Suprapubic skin (tissue), 4 donors: ENCODE measurements at regions not wholly inside any gene's neighbourhood (a gene's known extent, or its start where the extent isn't known, plus 50 kb on each side); places are given as distances from the start of the nearest gene placed in this dataset.

Experiments used
- DNase-seq, 2 donors: peaks; one replicate each; pipeline ENCODE4 v3.0.0-alpha.2; 2019; ENCODE audit warnings: low spot score in 2 of 2
- H3K27ac ChIP-seq: fragments of 200-600 bp; sonication (generic); one replicate; pipeline ENCODE4 v1.5.1; 2019
- H3K27me3 ChIP-seq: fragments of 200-600 bp; sonication (generic); one replicate; pipeline ENCODE4 v1.5.1; 2019
- H3K36me3 ChIP-seq: fragments of 200-600 bp; sonication (generic); one replicate; pipeline ENCODE4 v1.5.1; 2019
- H3K4me1 ChIP-seq: fragments of 200-600 bp; sonication (generic); one replicate; pipeline ENCODE4 v1.5.1; 2019
- H3K4me3 ChIP-seq: fragments of 200-600 bp; sonication (generic); one replicate; pipeline ENCODE4 v1.5.1; 2019; ENCODE audit warnings: mild to moderate bottlenecking
- H3K9me3 ChIP-seq: fragments of 200-600 bp; sonication (generic); one replicate; pipeline ENCODE4 v1.5.1; 2019
- CTCF ChIP-seq, 2 donors: fragments of 200-600 bp in 1 of 2; fragments of 450-650 bp in 1 of 2; sonication (generic) in 1 of 2; IDR thresholded peaks; one replicate each; pipeline ENCODE4 v1.5.1; 2016 to 2019; ENCODE audit warnings: antibody characterized with exemption in 2 of 2, mild to moderate bottlenecking in 1 of 2, moderate library complexity in 1 of 2
- EP300 ChIP-seq: sonication (generic); formaldehyde crosslinking; IDR thresholded peaks from one replicate; pipeline ENCODE4 v1.6.1; 2017; ENCODE audit warnings: antibody characterized with exemption
- POLR2A ChIP-seq, 2 donors: fragments of 450-650 bp; IDR thresholded peaks; one replicate each; pipeline ENCODE4 v1.6.1; 2017; ENCODE audit warnings: antibody characterized with exemption in 2 of 2, mild to moderate bottlenecking in 2 of 2, moderate library complexity in 2 of 2
- POLR2AphosphoS5 ChIP-seq, 3 donors: sonication (generic); formaldehyde crosslinking; IDR thresholded peaks; one replicate each; pipeline ENCODE4 v1.6.1; 2017; ENCODE audit warnings: antibody characterized with exemption in 3 of 3
- WGBS: methylation state at CpG from one replicate; pipeline ENCODE4 v1.1.5; 2018; 5-methylcytosine and 5-hydroxymethylcytosine counted together

- peaks cover 27% of the 10 kb centered on the region for H3K4me1 ChIP-seq
- no peaks in the 10 kb centered on the region for H3K36me3 ChIP-seq
- TF ChIP-seq POLR2A (IDR thresholded peaks at IDR 0.05) = no peak
- no peak for TF ChIP-seq POLR2AphosphoS5 (IDR thresholded peaks at IDR 0.05)
- TF ChIP-seq EP300 = no peak
- no peak for TF ChIP-seq CTCF (IDR thresholded peaks at IDR 0.05)
- no peaks in the 10 kb centered on the region for H3K27me3 ChIP-seq
- H3K4me3 ChIP-seq = no peak overlapping the region
- peak overlapping the region; percentile 12 for H3K27ac ChIP-seq
- WGBS = 95% methylated on average over 10 of the region's 10 CpGs
- no peak for DNase-seq
- no peaks in the 10 kb centered on the region for H3K9me3 ChIP-seq
These were observed 197.5 kb upstream of the BCL6 start for GRCh38 chr3:187942658-187943241.

GRCh38 chr3:187943677-187944389, 198.6 kb upstream of the BCL6 start:
- WGBS = 35% methylated on average over 7 of the region's 7 CpGs
- no peak for TF ChIP-seq POLR2AphosphoS5 (IDR thresholded peaks at IDR 0.05)
- Histone ChIP-seq H3K4me1 (peaks cover 27% of the 10 kb centered on the region), H3K9me3 (no peaks in the 10 kb centered on the region), H3K27ac (peak overlapping the region; percentile 65), H3K36me3 (no peaks in the 10 kb centered on the region), H3K4me3 (no peak overlapping the region), H3K27me3 (no peaks in the 10 kb centered on the region)
- no peak for DNase-seq

GRCh38 chr3:187944390-187945179, 199.3 kb upstream of the BCL6 start:
- Histone ChIP-seq H3K4me3 (no peak overlapping the region), H3K36me3 (no peaks in the 10 kb centered on the region), H3K4me1 (peaks cover 27% of the 10 kb centered on the region), H3K9me3 (no peaks in the 10 kb centered on the region), H3K27ac (peak overlapping the region; percentile 65), H3K27me3 (no peaks in the 10 kb centered on the region)
- TF ChIP-seq EP300 (no peak), POLR2AphosphoS5 (IDR thresholded peaks at IDR 0.05) (no peak), POLR2A (IDR thresholded peaks at IDR 0.05) (no peak)
- DNase-seq = no peak
- 60% methylated on average over 10 of the region's 10 CpGs for WGBS

DNA sequence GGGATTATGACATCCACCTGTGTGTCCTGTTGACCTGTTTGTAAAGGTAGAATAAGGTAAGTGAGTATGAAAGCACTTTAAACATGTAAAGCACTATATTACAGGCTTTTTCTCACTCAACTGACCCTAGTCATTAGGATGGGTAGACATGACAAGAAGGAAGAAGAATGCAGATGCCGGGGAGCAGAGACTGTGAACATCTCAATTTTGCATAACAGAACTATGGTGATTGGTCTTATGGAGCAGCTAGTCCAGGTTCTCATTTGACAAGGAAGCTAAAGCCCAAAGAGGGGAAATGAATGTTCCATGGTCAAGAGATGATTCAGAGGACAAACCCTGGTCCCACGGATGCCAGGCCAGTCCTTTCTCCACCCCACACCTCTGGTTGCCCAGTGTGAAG, 200.1 kb upstream of the BCL6 start:
- H3K27me3 ChIP-seq = no peaks in the 10 kb centered on the region
- no peak for DNase-seq
- no peak overlapping the region for H3K27ac ChIP-seq
- 75% methylated on average over 2 of the region's 2 CpGs for WGBS
- no peaks in the 10 kb centered on the region for H3K9me3 ChIP-seq
- no peak for TF ChIP-seq POLR2A (IDR thresholded peaks at IDR 0.05)
- no peak for TF ChIP-seq EP300
- no peak for TF ChIP-seq POLR2AphosphoS5 (IDR thresholded peaks at IDR 0.05)
- no peak for TF ChIP-seq CTCF (IDR thresholded peaks at IDR 0.05)
- H3K36me3 ChIP-seq = no peaks in the 10 kb centered on the region
- peaks cover 27% of the 10 kb centered on the region for H3K4me1 ChIP-seq
- no peak overlapping the region for H3K4me3 ChIP-seq

DNA sequence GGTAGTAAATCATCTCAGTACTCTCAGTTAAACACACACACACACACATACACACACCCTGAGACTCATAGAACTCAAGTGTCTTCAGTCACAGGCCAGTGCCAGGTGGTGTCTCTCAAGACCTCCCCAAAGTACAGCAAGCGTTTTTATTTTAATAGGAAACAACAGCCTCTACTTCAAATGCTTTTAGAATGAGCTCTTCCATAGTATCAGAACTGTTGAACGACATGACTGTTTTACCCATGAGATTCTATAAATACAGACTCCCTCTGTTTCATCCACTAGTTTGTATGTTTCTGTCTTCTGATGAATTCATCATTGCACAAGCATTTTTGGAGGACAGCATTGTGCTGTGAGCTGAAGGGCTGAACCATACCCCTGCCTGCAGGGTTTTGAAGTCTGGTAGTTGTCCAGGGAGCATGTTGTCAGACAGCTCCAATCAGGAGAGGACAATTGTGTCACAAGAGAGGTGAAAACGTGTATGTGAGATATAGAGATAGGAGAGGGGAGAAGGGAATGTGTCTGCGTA, 201.0 kb upstream of the BCL6 start:
- WGBS = 48% methylated on average over 4 of the region's 4 CpGs
- no peaks in the 10 kb centered on the region for H3K9me3 ChIP-seq
- TF ChIP-seq CTCF (IDR thresholded peaks at IDR 0.05) = no peak
- no peak for TF ChIP-seq EP300
- peak in 1 of 3 donors; percentile 53 for TF ChIP-seq POLR2AphosphoS5 (IDR thresholded peaks at IDR 0.05)
- no peak for TF ChIP-seq POLR2A (IDR thresholded peaks at IDR 0.05)

GRCh38 chr3:187946981-187947380, 201.7 kb upstream of the BCL6 start:
- no peaks in the 10 kb centered on the region for H3K9me3 ChIP-seq
- 52% methylated on average over 6 of the region's 6 CpGs for WGBS
- H3K4me3 ChIP-seq = no peak overlapping the region
- peaks cover 27% of the 10 kb centered on the region for H3K4me1 ChIP-seq
- no peak for DNase-seq
- no peak for TF ChIP-seq POLR2A (IDR thresholded peaks at IDR 0.05)
- peak in 1 of 3 donors; percentile 12 for TF ChIP-seq POLR2AphosphoS5 (IDR thresholded peaks at IDR 0.05)
- no peaks in the 10 kb centered on the region for H3K36me3 ChIP-seq
- peak overlapping the region; percentile 63 for H3K27ac ChIP-seq
- no peaks in the 10 kb centered on the region for H3K27me3 ChIP-seq

More for the DNA sequence above, 201.0 kb upstream of the BCL6 start:
- Histone ChIP-seq H3K27ac (peak overlapping the region; percentile 63), H3K36me3 (no peaks in the 10 kb centered on the region), H3K4me3 (no peak overlapping the region), H3K27me3 (no peaks in the 10 kb centered on the region), H3K4me1 (peaks cover 27% of the 10 kb centered on the region)
- DNase-seq = no peak
